Skeletal muscle satellite cell (primary cell): ENCODE measurements at regions not wholly inside any gene's neighbourhood (a gene's known extent, or its start where the extent isn't known, plus 50 kb on each side); places are given as distances from the start of the nearest gene placed in this dataset.
"Not testable (repeated sequence)": the region's sequence is repeated elsewhere in the genome, so short reads cannot be mapped to it uniquely, and the experiment has no call there.

Experiments used
- H3K27me3 ChIP-seq: 2 replicates; pipeline ENCODE4 v1.7.0; 2013; ENCODE audit warnings: low read length; ENCODE audit not compliant: control insufficient read depth, insufficient read depth
- H3K36me3 ChIP-seq: 2 replicates; pipeline ENCODE4 v1.7.0; 2013; ENCODE audit warnings: mild to moderate bottlenecking, control low read depth, low read length; ENCODE audit not compliant: insufficient read depth
- H3K4me1 ChIP-seq: 2 replicates; pipeline ENCODE4 v1.7.0; 2013; ENCODE audit warnings: low read length; ENCODE audit not compliant: control insufficient read depth, insufficient read depth
- H3K4me2 ChIP-seq: 2 replicates; pipeline ENCODE4 v1.7.0; 2013; ENCODE audit warnings: mild to moderate bottlenecking, low read length
- H3K4me3 ChIP-seq: 2 replicates; pipeline ENCODE4 v1.7.0; 2013; ENCODE audit warnings: low read length
- H3K9ac ChIP-seq: 2 replicates; pipeline ENCODE4 v1.7.0; 2013; ENCODE audit warnings: mild to moderate bottlenecking, low read depth, low read length, moderate library complexity
- H3K9me3 ChIP-seq: replicated peaks from 2 replicates; pipeline ENCODE4 v1.7.0; 2013; ENCODE audit warnings: mild to moderate bottlenecking, control low read depth, low read length

GRCh38 chr1:80363689-80364475, 1357.4 kb upstream of the ADGRL4 start:
- Histone ChIP-seq H3K9ac (no peak overlapping the region), H3K4me2 (no peak overlapping the region), H3K27me3 (no peaks in the 10 kb centered on the region), H3K36me3 (no peaks in the 10 kb centered on the region), H3K9me3 (no peaks in the 10 kb centered on the region), H3K4me3 (no peak overlapping the region), H3K4me1 (no peaks in the 10 kb centered on the region)

DNA sequence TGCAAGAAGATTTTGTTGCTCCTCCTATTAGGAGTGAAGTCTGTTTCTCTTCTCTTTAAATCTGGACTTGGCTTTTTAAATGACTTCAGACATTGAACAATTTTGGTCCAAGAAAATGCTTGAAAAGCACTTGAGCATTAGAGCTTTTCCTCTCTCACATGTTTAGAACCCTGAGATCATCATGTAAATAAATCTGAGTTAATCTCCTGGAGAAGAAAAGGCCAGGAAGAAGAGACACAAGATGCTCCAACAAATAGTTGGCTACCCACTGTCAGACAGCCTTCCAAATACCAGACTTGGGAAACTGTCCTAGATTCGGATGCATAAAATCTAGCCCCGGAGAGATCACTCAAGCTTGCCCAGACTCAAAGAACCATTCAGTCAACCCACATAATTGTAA, 1353.1 kb upstream of the ADGRL4 start:
- Histone ChIP-seq H3K27me3 (no peaks in the 10 kb centered on the region), H3K9ac (no peak overlapping the region), H3K4me2 (no peak overlapping the region), H3K4me3 (no peak overlapping the region), H3K36me3 (no peaks in the 10 kb centered on the region), H3K9me3 (no peaks in the 10 kb centered on the region), H3K4me1 (no peaks in the 10 kb centered on the region)

GRCh38 chr1:80349218-80349617, 1342.7 kb upstream of the ADGRL4 start:
- Histone ChIP-seq H3K9ac (no peak overlapping the region), H3K4me3 (no peak overlapping the region), H3K9me3 (no peaks in the 10 kb centered on the region), H3K4me2 (no peak overlapping the region), H3K4me1 (no peaks in the 10 kb centered on the region), H3K36me3 (no peaks in the 10 kb centered on the region), H3K27me3 (no peaks in the 10 kb centered on the region)

DNA sequence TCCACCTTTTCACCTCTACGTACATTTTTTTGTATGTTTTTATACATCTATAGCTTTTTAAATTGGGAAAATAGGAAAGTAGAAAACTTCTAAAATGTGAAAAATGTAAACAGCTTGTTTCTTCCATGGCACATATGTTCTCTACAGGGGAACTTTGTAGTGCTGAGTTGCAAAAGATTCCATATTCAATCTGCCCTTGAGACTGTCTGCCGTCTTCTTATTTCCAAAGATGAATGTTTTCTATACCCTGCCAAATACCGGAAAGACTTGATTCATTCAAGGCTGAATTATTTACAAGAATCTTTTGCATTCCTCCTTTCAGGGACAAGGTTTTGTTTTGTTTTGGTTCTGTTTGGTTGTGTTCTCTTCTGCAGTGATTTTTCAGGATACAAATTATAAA, 1334.5 kb upstream of the ADGRL4 start:
- Histone ChIP-seq H3K27me3 (no peaks in the 10 kb centered on the region), H3K9ac (no peak overlapping the region)

GRCh38 chr1:80318108-80318507, 1311.6 kb upstream of the ADGRL4 start:
- H3K4me2 ChIP-seq: no peak overlapping the region
- no peaks in the 10 kb centered on the region for H3K9me3 ChIP-seq
- no peaks in the 10 kb centered on the region for H3K36me3 ChIP-seq
- H3K9ac ChIP-seq: no peak overlapping the region
- no peaks in the 10 kb centered on the region for H3K27me3 ChIP-seq
- no peaks in the 10 kb centered on the region for H3K4me1 ChIP-seq
- H3K4me3 ChIP-seq: no peak overlapping the region

More for the DNA sequence above, 1334.5 kb upstream of the ADGRL4 start:
- Histone ChIP-seq H3K36me3 (no peaks in the 10 kb centered on the region), H3K4me2 (no peak overlapping the region), H3K9me3 (no peaks in the 10 kb centered on the region), H3K4me3 (no peak overlapping the region), H3K4me1 (no peaks in the 10 kb centered on the region)

- Histone ChIP-seq H3K4me1 (no peaks in the 10 kb centered on the region), H3K36me3 (no peaks in the 10 kb centered on the region), H3K9me3 (peaks cover 5% of the 10 kb centered on the region), H3K9ac (no peak overlapping the region), H3K4me3 (no peak overlapping the region), H3K4me2 (no peak overlapping the region), H3K27me3 (no peaks in the 10 kb centered on the region)
These were observed 1304.2 kb upstream of the ADGRL4 start for GRCh38 chr1:80310703-80311245.

GRCh38 chr1:80305466-80305865, 1298.9 kb upstream of the ADGRL4 start:
- Histone ChIP-seq H3K9me3 (no peaks in the 10 kb centered on the region), H3K9ac (no peak overlapping the region), H3K36me3 (no peaks in the 10 kb centered on the region), H3K4me3 (no peak overlapping the region), H3K4me1 (no peaks in the 10 kb centered on the region), H3K4me2 (no peak overlapping the region), H3K27me3 (no peaks in the 10 kb centered on the region)

- Histone ChIP-seq H3K4me1 (no peaks in the 10 kb centered on the region), H3K4me2 (no peak overlapping the region), H3K9me3 (peaks cover 4% of the 10 kb centered on the region), H3K9ac (no peak overlapping the region), H3K27me3 (no peaks in the 10 kb centered on the region), H3K4me3 (no peak overlapping the region), H3K36me3 (no peaks in the 10 kb centered on the region)
These were observed 1287.3 kb upstream of the ADGRL4 start for GRCh38 chr1:80293818-80294217.

GRCh38 chr1:80288750-80289149, 1282.2 kb upstream of the ADGRL4 start:
- H3K4me1 ChIP-seq: not testable (repeated sequence)

GRCh38 chr1:80282536-80282935, 1276.0 kb upstream of the ADGRL4 start:
- no peaks in the 10 kb centered on the region for H3K9me3 ChIP-seq
- no peaks in the 10 kb centered on the region for H3K36me3 ChIP-seq
- no peak overlapping the region for H3K4me3 ChIP-seq
- no peak overlapping the region for H3K9ac ChIP-seq
- H3K27me3 ChIP-seq: no peaks in the 10 kb centered on the region
- H3K4me1 ChIP-seq: no peaks in the 10 kb centered on the region
- no peak overlapping the region for H3K4me2 ChIP-seq

More at GRCh38 chr1:80288750-80289149, 1282.2 kb upstream of the ADGRL4 start:
- H3K4me3 ChIP-seq, H3K4me2 ChIP-seq, H3K27me3 ChIP-seq, H3K9me3 ChIP-seq, H3K36me3 ChIP-seq, H3K9ac ChIP-seq: not testable (repeated sequence)

GRCh38 chr1:80278936-80279335, 1272.4 kb upstream of the ADGRL4 start:
- H3K27me3 ChIP-seq: no peaks in the 10 kb centered on the region
- H3K4me1 ChIP-seq: no peaks in the 10 kb centered on the region
- no peak overlapping the region for H3K9ac ChIP-seq

DNA sequence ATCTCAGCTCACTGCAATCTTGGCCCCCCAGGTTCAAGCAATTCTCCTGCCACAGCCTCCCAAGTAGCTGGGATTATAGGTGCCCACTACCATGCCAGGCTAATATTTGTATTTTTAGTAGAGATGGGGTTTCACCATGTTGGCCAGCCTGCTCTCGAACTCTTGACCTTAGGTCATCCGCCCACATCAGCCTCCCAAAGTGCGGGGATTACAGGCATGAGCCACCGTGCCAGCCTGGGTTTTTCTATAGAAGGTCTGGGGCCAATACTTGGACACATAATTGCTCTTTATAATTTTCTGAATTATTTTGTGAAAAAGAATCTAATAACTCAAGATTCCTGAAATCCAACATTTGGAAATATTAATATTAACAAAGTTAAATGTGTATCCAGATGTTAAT, 1267.7 kb upstream of the ADGRL4 start:
- no peaks in the 10 kb centered on the region for H3K9me3 ChIP-seq
- H3K4me2 ChIP-seq: no peak overlapping the region
- H3K36me3 ChIP-seq: no peaks in the 10 kb centered on the region
- no peaks in the 10 kb centered on the region for H3K4me1 ChIP-seq
- no peak overlapping the region for H3K9ac ChIP-seq
- no peaks in the 10 kb centered on the region for H3K27me3 ChIP-seq
- no peak overlapping the region for H3K4me3 ChIP-seq

More at GRCh38 chr1:80278936-80279335, 1272.4 kb upstream of the ADGRL4 start:
- Histone ChIP-seq H3K4me2 (no peak overlapping the region), H3K9me3 (no peaks in the 10 kb centered on the region), H3K4me3 (no peak overlapping the region), H3K36me3 (no peaks in the 10 kb centered on the region)
